HEK293 (cell line): ENCODE measurements at regions not wholly inside any gene's neighbourhood (a gene's known extent, or its start where the extent isn't known, plus 50 kb on each side); places are given as distances from the start of the nearest gene placed in this dataset.

Experiments
- CTCF ChIP-seq: fragments of 450-650 bp; formaldehyde crosslinking; IDR thresholded peaks from 2 replicates; pipeline ENCODE4 v1.5.1; 2016; ENCODE audit warnings: missing biosample characterization, missing genetic modification characterization
- KLF10 ChIP-seq: fragments of 450-650 bp; IDR thresholded peaks from 2 replicates; pipeline ENCODE4 v1.5.1; 2018; ENCODE audit warnings: missing biosample characterization, mild to moderate bottlenecking, missing genetic modification characterization
- PBX3 ChIP-seq: sonication (generic); formaldehyde crosslinking; IDR thresholded peaks from 2 replicates; pipeline ENCODE4 v1.8.1; 2022; ENCODE audit warnings: mild to moderate bottlenecking, moderate library complexity, missing genetic modification reagents
- REST ChIP-seq: fragments of 450-650 bp; formaldehyde crosslinking; IDR thresholded peaks from 2 replicates; pipeline ENCODE4 v1.5.1; 2016; ENCODE audit warnings: missing biosample characterization, missing genetic modification characterization
- ZFP69B ChIP-seq: fragments of 450-650 bp; formaldehyde crosslinking; IDR thresholded peaks from 2 replicates; pipeline ENCODE4 v1.5.1; 2016; ENCODE audit warnings: missing biosample characterization, missing genetic modification characterization
- ZNF138 ChIP-seq: fragments of 450-650 bp; formaldehyde crosslinking; IDR thresholded peaks from 2 replicates; pipeline ENCODE4 v1.5.1; 2016; ENCODE audit warnings: missing biosample characterization, missing genetic modification characterization, borderline replicate concordance
- ZNF280C ChIP-seq: fragments of 450-650 bp; formaldehyde crosslinking; IDR thresholded peaks from 2 replicates; pipeline ENCODE4 v1.5.1; 2016; ENCODE audit warnings: missing biosample characterization, missing genetic modification characterization
- ZNF362 ChIP-seq: fragments of 450-650 bp; formaldehyde crosslinking; IDR thresholded peaks from 2 replicates; pipeline ENCODE4 v1.5.1; 2016; ENCODE audit warnings: missing biosample characterization, missing genetic modification characterization
- ZNF624 ChIP-seq: fragments of 450-650 bp; formaldehyde crosslinking; IDR thresholded peaks from 2 replicates; pipeline ENCODE4 v1.5.1; 2017; ENCODE audit warnings: missing biosample characterization, missing genetic modification characterization
- ZNF645 ChIP-seq: fragments of 450-650 bp; formaldehyde crosslinking; IDR thresholded peaks from 2 replicates; pipeline ENCODE4; 2016; ENCODE audit warnings: missing biosample characterization, missing genetic modification characterization
- ZNF701 ChIP-seq: fragments of 450-650 bp; formaldehyde crosslinking; IDR thresholded peaks from 2 replicates; pipeline ENCODE4 v1.5.1; 2016; ENCODE audit warnings: missing biosample characterization, missing genetic modification characterization

GRCh38 chr14:71618047-71618446 is 314.2 kb upstream of the RGS6 start:
- TF ChIP-seq ZNF701: no peak
- TF ChIP-seq CTCF: no peak
- TF ChIP-seq ZNF138 (tag by site-specific recombination): no peak
- no peak for TF ChIP-seq REST
- TF ChIP-seq KLF10 (tag by site-specific recombination): no peak
- no peak for TF ChIP-seq ZFP69B
- TF ChIP-seq ZNF280C: no peak
- TF ChIP-seq ZNF645 (tag by site-specific recombination): no peak
- no peak for TF ChIP-seq ZNF624 (tag by site-specific recombination)
- no peak for TF ChIP-seq PBX3
- no peak for TF ChIP-seq ZNF362 (tag by site-specific recombination)
